Endothelial cell of umbilical vein (primary cell): ENCODE measurements at regions not wholly inside any gene's neighbourhood (a gene's known extent, or its start where the extent isn't known, plus 50 kb on each side); places are given as distances from the start of the nearest gene placed in this dataset.

ENCODE experiments used
- BruUV-seq: library from RNA; stranded (reverse); fragments of 400-500 nt; replicated peaks from 2 replicates; lab custom pipeline; 2021; lab: Mats Ljungman, UMichigan
- CTCF ChIA-PET: fragments of 300-600, 350-600 bp; sonication (Branson Sonifier 250); formaldehyde crosslinking; loops from one replicate; lab custom pipeline; 2021; ENCODE audit warnings: antibody characterized with exemption, inconsistent platforms; lab: Charles Lee
- POLR2A ChIA-PET: fragments of 300-600, 350-600 bp; sonication (Branson Sonifier 250); formaldehyde crosslinking; loops from one replicate; lab custom pipeline; 2021; ENCODE audit warnings: antibody characterized with exemption, inconsistent platforms; lab: Charles Lee
- DNase-seq: peaks from one replicate; pipeline ENCODE4 v3.0.0-alpha.2; 2011; ENCODE audit warnings: low read depth, low spot score
- FAIRE-seq: peaks from 2 replicates; lab custom pipeline; 2011; peaks lifted over from hg19 to GRCh38; lab: Jason Lieb, UNC
- H2AFZ ChIP-seq: 2 replicates; pipeline ENCODE4 v1.6.0; 2012; ENCODE audit warnings: low read depth, low read length, control low read depth, inconsistent platforms
- H3K27ac ChIP-seq: 2 replicates; pipeline ENCODE4 v1.5.1; 2011; ENCODE audit warnings: low read depth, mild to moderate bottlenecking, control low read depth, low read length, moderate library complexity; ENCODE audit not compliant: insufficient read depth
- H3K27me3 ChIP-seq, 2 experiments: 2 replicates each; pipeline versions ENCODE4 v1.6.0 to v1.6.1; 2011; ENCODE audit warnings: low read length in 2 of 2, mixed read lengths in 1 of 2; ENCODE audit not compliant: control insufficient read depth in 2 of 2, insufficient read depth in 2 of 2
- H3K36me3 ChIP-seq, 2 experiments: 2 replicates in 1 of 2; 3 replicates in 1 of 2; pipeline ENCODE4 v1.5.1; 2011; ENCODE audit warnings: low read length in 2 of 2, mild to moderate bottlenecking in 1 of 2, moderate library complexity in 1 of 2; ENCODE audit not compliant: control insufficient read depth in 2 of 2, insufficient read depth in 2 of 2; ENCODE audit errors: extremely low read depth in 1 of 2
- H3K4me1 ChIP-seq: 3 replicates; pipeline ENCODE4 v1.5.1; 2011; ENCODE audit warnings: mild to moderate bottlenecking, low read length; ENCODE audit not compliant: control insufficient read depth, insufficient read depth; ENCODE audit errors: extremely low read depth
- H3K4me2 ChIP-seq: 2 replicates; pipeline ENCODE4 v1.6.1; 2011; ENCODE audit warnings: low read length, control low read depth, mixed read lengths; ENCODE audit not compliant: insufficient read depth
- H3K4me3 ChIP-seq, 3 experiments: fragments of 200-600 bp in 1 of 3; sonication (generic), shearing (Covaris generic) in 1 of 3; replicated peaks in 1 of 3; 2 replicates each; pipeline ENCODE4 v1.5.1; 2011 to 2016; ENCODE audit warnings: control low read depth in 3 of 3, low read length in 3 of 3, mild to moderate bottlenecking in 2 of 3, inconsistent platforms in 1 of 3, low read depth in 1 of 3, moderate library complexity in 1 of 3; ENCODE audit not compliant: insufficient read depth in 1 of 3
- H3K79me2 ChIP-seq: 2 replicates; pipeline ENCODE4 v1.6.0; 2012; ENCODE audit warnings: low read length, inconsistent platforms; ENCODE audit not compliant: control insufficient read depth, insufficient read depth
- H3K9ac ChIP-seq: replicated peaks from 2 replicates; pipeline ENCODE3; 2011; ENCODE audit warnings: low read length, control low read depth; ENCODE audit not compliant: insufficient read depth; ENCODE audit errors: extremely low read depth
- H3K9me1 ChIP-seq: replicated peaks from 3 replicates; pipeline ENCODE4 v1.6.0; 2011; ENCODE audit warnings: mild to moderate bottlenecking, low read length; ENCODE audit not compliant: control insufficient read depth, insufficient read depth; ENCODE audit errors: extremely low read depth
- H3K9me3 ChIP-seq: replicated peaks from 2 replicates; pipeline ENCODE4 v1.5.1; 2012; ENCODE audit warnings: low read length, inconsistent platforms; ENCODE audit not compliant: control insufficient read depth, insufficient read depth
- H4K20me1 ChIP-seq: replicated peaks from 2 replicates; pipeline ENCODE3; 2011; ENCODE audit warnings: mild to moderate bottlenecking, low read length; ENCODE audit not compliant: control insufficient read depth, insufficient read depth; ENCODE audit errors: extremely low read depth
- CTCF ChIP-seq, 2 donors: IDR thresholded peaks; 1 replicate in 1 of 2; 2 replicates in 1 of 2; pipeline ENCODE4 v1.5.1; 2011; ENCODE audit warnings: low read length in 2 of 2, mild to moderate bottlenecking in 2 of 2, moderate library complexity in 2 of 2, control low read depth in 1 of 2, inconsistent platforms in 1 of 2, low read depth in 1 of 2; ENCODE audit not compliant: insufficient read depth in 1 of 2; ENCODE audit errors: extremely low read depth in 1 of 2
- EZH2 ChIP-seq: IDR thresholded peaks from 2 replicates; pipeline ENCODE4 v1.6.1; 2012; ENCODE audit warnings: borderline replicate concordance, low read depth, mild to moderate bottlenecking, moderate library complexity, low read length, inconsistent platforms; ENCODE audit not compliant: severe bottlenecking
- FOS ChIP-seq: IDR thresholded peaks from 2 replicates; pipeline ENCODE4 v1.6.1; 2011; ENCODE audit warnings: mild to moderate bottlenecking, low read length, moderate library complexity, borderline replicate concordance; ENCODE audit not compliant: insufficient read depth
- GATA2 ChIP-seq: IDR thresholded peaks from 2 replicates; pipeline ENCODE4 v1.7.0; 2011; ENCODE audit warnings: low read depth, mild to moderate bottlenecking, moderate library complexity, mixed read lengths, low read length; ENCODE audit not compliant: insufficient read length, insufficient read depth
- JUN ChIP-seq: IDR thresholded peaks from 2 replicates; pipeline ENCODE4 v1.6.1; 2011; ENCODE audit warnings: borderline replicate concordance, low read depth; ENCODE audit not compliant: insufficient read length, insufficient read depth
- MAX ChIP-seq: IDR thresholded peaks from 2 replicates; pipeline ENCODE4 v1.6.1; 2011; ENCODE audit not compliant: insufficient read depth, insufficient read length
- dilution Hi-C: fragments of 300-500 bp; cut with MboI; formaldehyde crosslinking; loops from one replicate; pipeline ENCODE4 v1.15.0; 2019; ENCODE audit warnings: low sequenced_read_pairs; ENCODE audit not compliant: extremely low pct_ligation_motif_present
- intact Hi-C: fragments of 100-400 bp; cut with micrococcal nuclease; formaldehyde crosslinking; loops from one replicate; pipeline ENCODE4 v1.10.0; 2022

- TF ChIP-seq JUN, result no peak
- TF ChIP-seq EZH2, result no peak
- TF ChIP-seq MAX, result no peak
- no peak for TF ChIP-seq CTCF (IDR thresholded peaks at IDR 0.05; ENCODE audit: extremely low read depth in 1 of 2, insufficient read depth in 1 of 2, low read depth in 1 of 2, low read length in 2 of 2)
- TF ChIP-seq GATA2, result no peak
- TF ChIP-seq FOS, result no peak
- ChIA-PET CTCF (interaction anchor here (0.6 kb wide), 1 partner anchor 218 kb away, joined by 3 read pairs; no protein-coding TSS in a partner anchor), POLR2A (no interaction called here)
- H3K4me3 ChIP-seq, result no peak overlapping the region
- no peaks in the 10 kb centered on the region for H3K9me1 ChIP-seq
- H3K27ac ChIP-seq, result no peak overlapping the region
- no peaks in the 10 kb centered on the region for H3K4me1 ChIP-seq
- intact Hi-C loops, result no loop called here
- no peaks in the 10 kb centered on the region for H3K9me3 ChIP-seq
- H3K36me3 ChIP-seq, result no peaks in the 10 kb centered on the region
- no peak overlapping the region for H3K4me2 ChIP-seq
- H3K9ac ChIP-seq, result no peak overlapping the region
- no peaks in the 10 kb centered on the region for H4K20me1 ChIP-seq
- FAIRE-seq (peak; percentile 59), DNase-seq (no peak)
- H3K27me3 ChIP-seq, result peaks cover 0 to 9% of the 10 kb centered on the region in 2 experiments
- no peak overlapping the region for H2AFZ ChIP-seq
- dilution Hi-C loops, result no loop called here
- no TSS peak for BruUV-seq
- no peaks in the 10 kb centered on the region for H3K79me2 ChIP-seq
These were observed 140.8 kb upstream of the GRB10 start for GRCh38 chr7:50923476-50923875.
